ELR (cell line): ENCODE measurements at regions not wholly inside any gene's neighbourhood (a gene's known extent, or its start where the extent isn't known, plus 50 kb on each side); places are given as distances from the start of the nearest gene placed in this dataset.
"Not testable (repeated sequence)": the region's sequence is repeated elsewhere in the genome, so short reads cannot be mapped to it uniquely, and the experiment has no call there.

Source experiments
- DNase-seq: peaks from one replicate; pipeline ENCODE4 v3.0.0-alpha.2; 2015; ENCODE audit warnings: low read depth

- not testable (repeated sequence) for DNase-seq
Measured at GRCh38 chr6:58406659-58407058, 1089.2 kb downstream of the PRIM2 start.

- peak; percentile 58 for DNase-seq
Measured at GRCh38 chr6:58419321-58419720, 1101.9 kb downstream of the PRIM2 start.
